ENCODE measurements at regions not wholly inside any gene's neighbourhood (a gene's known extent, or its start where the extent isn't known, plus 50 kb on each side); places are given as distances from the start of the nearest gene placed in this dataset.

DNA sequence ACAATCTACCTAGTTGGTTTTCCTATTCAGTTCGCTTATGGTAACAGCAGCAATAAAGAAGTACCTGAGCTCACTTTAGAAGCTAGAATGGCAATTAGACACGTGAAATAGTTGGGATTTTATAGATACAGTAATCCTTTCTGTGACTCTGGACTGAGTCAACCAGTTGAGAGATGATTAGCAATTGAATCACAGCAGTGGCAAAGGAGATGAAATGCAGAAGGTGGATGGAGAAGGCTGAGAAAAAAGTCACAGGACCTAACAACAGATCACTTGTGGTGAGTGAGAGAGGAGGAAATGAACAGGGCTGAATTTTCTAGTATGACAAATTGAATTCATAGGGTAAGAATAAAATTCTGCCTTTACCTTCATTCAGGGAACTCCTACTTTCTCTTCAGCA is 197.1 kb upstream of the MAGEB18 start:
- TF ChIP-seq, protein P1, sequence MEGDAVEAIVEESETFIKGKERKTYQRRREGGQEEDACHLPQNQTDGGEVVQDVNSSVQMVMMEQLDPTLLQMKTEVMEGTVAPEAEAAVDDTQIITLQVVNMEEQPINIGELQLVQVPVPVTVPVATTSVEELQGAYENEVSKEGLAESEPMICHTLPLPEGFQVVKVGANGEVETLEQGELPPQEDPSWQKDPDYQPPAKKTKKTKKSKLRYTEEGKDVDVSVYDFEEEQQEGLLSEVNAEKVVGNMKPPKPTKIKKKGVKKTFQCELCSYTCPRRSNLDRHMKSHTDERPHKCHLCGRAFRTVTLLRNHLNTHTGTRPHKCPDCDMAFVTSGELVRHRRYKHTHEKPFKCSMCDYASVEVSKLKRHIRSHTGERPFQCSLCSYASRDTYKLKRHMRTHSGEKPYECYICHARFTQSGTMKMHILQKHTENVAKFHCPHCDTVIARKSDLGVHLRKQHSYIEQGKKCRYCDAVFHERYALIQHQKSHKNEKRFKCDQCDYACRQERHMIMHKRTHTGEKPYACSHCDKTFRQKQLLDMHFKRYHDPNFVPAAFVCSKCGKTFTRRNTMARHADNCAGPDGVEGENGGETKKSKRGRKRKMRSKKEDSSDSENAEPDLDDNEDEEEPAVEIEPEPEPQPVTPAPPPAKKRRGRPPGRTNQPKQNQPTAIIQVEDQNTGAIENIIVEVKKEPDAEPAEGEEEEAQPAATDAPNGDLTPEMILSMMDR (IDR thresholded peaks at IDR 0.05), result no peak
- TF ChIP-seq POLR2A (IDR thresholded peaks at IDR 0.05), result no peak

Measured in tibial nerve (tissue), 3 donors.